Pancreas (tissue), 10 donors: ENCODE measurements at regions not wholly inside any gene's neighbourhood (a gene's known extent, or its start where the extent isn't known, plus 50 kb on each side); places are given as distances from the start of the nearest gene placed in this dataset.
"Not testable (repeated sequence)": the region's sequence is repeated elsewhere in the genome, so short reads cannot be mapped to it uniquely, and the experiment has no call there.

ENCODE experiments used
- ATAC-seq, 4 donors: fragments of 200-7000 bp; cut with Tn5 transposase; one replicate each; pipeline versions ENCODE4 v1.8.0 to v1.9.1; 2020; ENCODE audit warnings: mild to moderate bottlenecking in 4 of 4, moderate library complexity in 4 of 4
- DNase-seq, 6 donors: peaks; one replicate each; pipeline ENCODE4 v3.0.0-alpha.2; 2020
- FAIRE-seq: peaks from 2 replicates; lab custom pipeline; 2012; peaks lifted over from hg19 to GRCh38; lab: Jason Lieb, UNC
- H3K27ac ChIP-seq, 4 donors: fragments of 200-600 bp; sonication (generic); 1 replicate in 3 of 4; 2 replicates in 1 of 4; pipeline versions ENCODE4 v1.5.0 to v1.8.0; 2020
- H3K27me3 ChIP-seq, 4 donors: fragments of 200-600 bp; one replicate each; pipeline ENCODE4 v1.8.0; 2021
- H3K36me3 ChIP-seq, 3 donors: fragments of 200-600 bp; sonication (generic) in 1 of 3; one replicate each; pipeline versions ENCODE4 v1.5.0 to v1.8.0; 2020 to 2021
- H3K4me1 ChIP-seq, 3 donors: fragments of 200-600 bp; one replicate each; pipeline ENCODE4 v1.8.0; 2021
- H3K4me3 ChIP-seq, 4 donors: fragments of 200-600 bp; sonication (generic) in 2 of 4; one replicate each; pipeline versions ENCODE4 v1.5.0 to v1.8.0; 2020 to 2021
- H3K9me3 ChIP-seq, 4 donors: fragments of 200-600 bp; one replicate each; pipeline ENCODE4 v1.8.0; 2021
- WGBS, 2 donors: extraction: QIAGEN DNeasy Blood & Tissue Kit; methylation state at CpG; one replicate each; pipeline ENCODE4 v1.1.7; 2013; 5-methylcytosine and 5-hydroxymethylcytosine counted together
- intact Hi-C, 3 donors: fragments of 100-400 bp; cut with DNase I; formaldehyde crosslinking; loops; one replicate each; pipeline versions ENCODE4 v1.11.1 to v1.14.2; 2022
- TF ChIP-seq, protein P1 (sequence below), 4 donors: fragments of 200-600 bp; sonication (generic) in 3 of 4; IDR thresholded peaks; one replicate each; pipeline versions ENCODE4 v1.5.0 to v1.8.0; 2021; ENCODE audit warnings: antibody characterized with exemption in 4 of 4
- donor health status: healthy with polysubstance abuse.
- donor health status: DM: no; HTN: no; CAD: no; lungs with moderate emphysema.
- donor health status: DM: no; HTN: no; CAD: no.
- donor health status: control.
- donor health status: control.
- donor health status: Bipolar disorder and iron deficiency.
- donor health status: DM: yes; HTN: yes; CAD: no.
- donor health status: DM: no; HTN: no; CAD: no.
- donor health status: DM: no; HTN: no; CAD: no.
- donor health status: DM: yes; HTN: yes; CAD: no.

GRCh38 chr5:128711216-128711615 is 173.2 kb upstream of the FBN2 start:
- TF ChIP-seq, protein P1, sequence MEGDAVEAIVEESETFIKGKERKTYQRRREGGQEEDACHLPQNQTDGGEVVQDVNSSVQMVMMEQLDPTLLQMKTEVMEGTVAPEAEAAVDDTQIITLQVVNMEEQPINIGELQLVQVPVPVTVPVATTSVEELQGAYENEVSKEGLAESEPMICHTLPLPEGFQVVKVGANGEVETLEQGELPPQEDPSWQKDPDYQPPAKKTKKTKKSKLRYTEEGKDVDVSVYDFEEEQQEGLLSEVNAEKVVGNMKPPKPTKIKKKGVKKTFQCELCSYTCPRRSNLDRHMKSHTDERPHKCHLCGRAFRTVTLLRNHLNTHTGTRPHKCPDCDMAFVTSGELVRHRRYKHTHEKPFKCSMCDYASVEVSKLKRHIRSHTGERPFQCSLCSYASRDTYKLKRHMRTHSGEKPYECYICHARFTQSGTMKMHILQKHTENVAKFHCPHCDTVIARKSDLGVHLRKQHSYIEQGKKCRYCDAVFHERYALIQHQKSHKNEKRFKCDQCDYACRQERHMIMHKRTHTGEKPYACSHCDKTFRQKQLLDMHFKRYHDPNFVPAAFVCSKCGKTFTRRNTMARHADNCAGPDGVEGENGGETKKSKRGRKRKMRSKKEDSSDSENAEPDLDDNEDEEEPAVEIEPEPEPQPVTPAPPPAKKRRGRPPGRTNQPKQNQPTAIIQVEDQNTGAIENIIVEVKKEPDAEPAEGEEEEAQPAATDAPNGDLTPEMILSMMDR (IDR thresholded peaks at IDR 0.05), result no peak
- Histone ChIP-seq H3K36me3 (no peaks in the 10 kb centered on the region), H3K27me3 (no peaks in the 10 kb centered on the region), H3K4me1 (no peaks in the 10 kb centered on the region), H3K9me3 (no peaks in the 10 kb centered on the region), H3K27ac (no peak overlapping the region), H3K4me3 (no peak overlapping the region)
- FAIRE-seq (no peak), DNase-seq (no peak), ATAC-seq (no peak)
- intact Hi-C loops, result no loop called here
- 71 to 77% methylated on average over 2 of the region's 2 CpGs for WGBS, 2 donors

- intact Hi-C loops, result no loop called here
- FAIRE-seq, result no peak
- Histone ChIP-seq H3K36me3 (no peaks in the 10 kb centered on the region), H3K9me3 (no peaks in the 10 kb centered on the region), H3K4me1 (no peaks in the 10 kb centered on the region), H3K4me3 (no peak overlapping the region), H3K27ac (no peak overlapping the region), H3K27me3 (no peaks in the 10 kb centered on the region)
- TF ChIP-seq, protein P1 (IDR thresholded peaks at IDR 0.05), result no peak
- 79 to 85% methylated on average over 1 of the region's 1 CpG for WGBS, 2 donors
- no peak for DNase-seq
- no peak for ATAC-seq
Measured at GRCh38 chr5:128714551-128714950, 176.5 kb upstream of the FBN2 start.

DNA sequence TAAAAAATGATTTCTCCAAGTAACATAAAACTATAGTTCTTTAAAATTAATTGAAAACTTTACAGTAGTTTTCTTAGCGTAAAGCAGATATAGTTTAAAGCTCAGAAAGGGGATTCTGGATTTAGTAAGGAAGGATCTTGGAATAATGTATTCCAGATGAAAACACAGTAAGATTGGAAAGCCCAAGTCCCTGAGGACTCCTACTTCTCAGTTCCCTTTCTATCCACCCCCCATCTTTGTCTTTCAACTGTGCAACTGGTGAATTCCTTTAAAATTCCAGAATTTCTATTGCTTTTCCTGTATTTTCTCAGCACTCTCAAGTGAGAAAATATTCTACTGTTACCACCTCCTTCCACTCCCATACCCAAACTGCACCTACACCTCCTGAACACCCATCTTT is 184.5 kb upstream of the FBN2 start:
- TF ChIP-seq, protein P1 (IDR thresholded peaks at IDR 0.05), result no peak
- ATAC-seq, result no peak
- Histone ChIP-seq H3K27me3 (no peaks in the 10 kb centered on the region), H3K27ac (no peak overlapping the region), H3K4me1 (no peaks in the 10 kb centered on the region), H3K9me3 (no peaks in the 10 kb centered on the region), H3K4me3 (no peak overlapping the region), H3K36me3 (no peaks in the 10 kb centered on the region)
- no peak for DNase-seq
- intact Hi-C loops, result no loop called here
- FAIRE-seq, result no peak
- 69 to 89% methylated on average over 1 of the region's 1 CpG for WGBS, 2 donors

DNA sequence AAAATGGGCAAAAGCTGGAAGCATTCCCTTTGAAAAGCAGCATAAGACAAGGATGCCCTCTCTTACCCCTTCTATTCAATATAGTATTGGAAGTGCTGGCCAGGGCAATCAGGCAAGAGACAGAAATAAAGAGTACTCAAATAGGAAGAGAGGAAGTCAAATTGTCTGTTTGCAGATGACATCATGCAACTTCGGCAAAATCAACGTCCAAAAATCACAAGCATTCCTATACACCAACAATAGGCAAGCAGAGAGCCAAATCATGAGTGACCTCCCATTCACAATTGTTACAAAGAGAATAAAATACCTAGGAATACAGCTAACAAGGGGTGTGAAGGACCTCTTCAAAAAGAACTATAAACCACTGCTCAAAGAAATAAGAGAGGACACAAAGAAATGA is 192.0 kb upstream of the FBN2 start:
- H3K9me3 ChIP-seq, FAIRE-seq, intact Hi-C loops, H3K27ac ChIP-seq, ATAC-seq, H3K4me1 ChIP-seq, H3K27me3 ChIP-seq, DNase-seq, H3K36me3 ChIP-seq, H3K4me3 ChIP-seq: not testable (repeated sequence)
- 61% methylated on average over 2 of the region's 2 CpGs for WGBS, 2 donors

DNA sequence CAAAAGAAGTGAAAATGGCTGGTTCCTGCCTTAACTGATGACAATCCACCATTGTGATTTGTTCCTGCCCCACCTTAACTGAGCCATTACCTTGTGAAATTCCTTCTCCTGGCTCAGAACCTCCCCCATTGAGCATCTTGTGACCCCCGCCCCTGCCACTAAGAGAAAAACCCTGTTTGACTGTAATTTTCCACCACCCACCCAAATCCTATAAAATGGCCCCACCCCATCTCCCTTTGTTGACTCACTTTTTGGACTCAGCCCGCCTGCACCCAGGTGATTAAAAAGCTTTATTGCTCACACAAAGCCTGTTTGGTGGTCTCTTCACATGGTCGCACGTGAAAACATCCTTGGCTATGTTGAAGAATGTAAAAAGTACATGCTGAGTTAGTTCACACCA is 197.6 kb upstream of the FBN2 start:
- H3K4me3 ChIP-seq, H3K4me1 ChIP-seq, H3K27ac ChIP-seq, intact Hi-C loops, H3K9me3 ChIP-seq, H3K27me3 ChIP-seq, FAIRE-seq, ATAC-seq, DNase-seq, H3K36me3 ChIP-seq: not testable (repeated sequence)
- WGBS, 2 donors, result 65 to 77% methylated on average over 4 of the region's 4 CpGs

DNA sequence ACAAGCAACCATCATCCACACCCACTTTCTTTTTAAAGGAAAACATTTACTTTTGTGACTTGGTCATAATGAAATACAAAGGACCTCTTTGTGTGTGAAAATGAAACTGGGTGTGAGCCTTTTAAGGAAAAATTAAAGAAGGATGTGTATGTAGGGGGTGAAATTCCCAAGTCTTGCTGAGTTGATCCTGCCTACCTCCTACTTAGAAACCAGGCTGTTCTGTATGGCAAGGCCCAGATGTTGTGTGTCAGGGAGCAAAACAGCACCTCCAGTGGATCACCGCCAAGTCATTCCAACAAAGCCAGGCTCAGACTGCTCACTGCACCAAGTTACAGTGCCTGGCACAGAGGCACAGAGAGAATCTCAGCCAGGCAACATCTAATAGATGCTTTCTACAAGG is 198.5 kb upstream of the FBN2 start:
- peak in 2 of 4 donors; percentile 19 to 39 for ATAC-seq
- no peak for FAIRE-seq
- TF ChIP-seq, protein P1 (IDR thresholded peaks at IDR 0.05), result no peak
- Histone ChIP-seq H3K27me3 (no peaks in the 10 kb centered on the region), H3K4me1 (no peaks in the 10 kb centered on the region), H3K4me3 (no peak overlapping the region), H3K9me3 (no peaks in the 10 kb centered on the region), H3K36me3 (no peaks in the 10 kb centered on the region), H3K27ac (no peak overlapping the region)
- WGBS, 2 donors, result 74 to 77% methylated on average over 1 of the region's 1 CpG
- intact Hi-C loops, result no loop called here
- DNase-seq, result no peak
